SK-N-SH treated with all-trans-retinoic acid at 6 μM for 48 hours (cell line): ENCODE measurements at regions not wholly inside any gene's neighbourhood (a gene's known extent, or its start where the extent isn't known, plus 50 kb on each side); places are given as distances from the start of the nearest gene placed in this dataset.
A peak's percentile ranks its signal among the peaks of the same experiment; 100 is the strongest.

Source experiments
- ATAC-seq: fragments of 200-7000 bp; cut with Tn5 transposase; 3 replicates; pipeline ENCODE4 v1.9.1; 2020; ENCODE audit warnings: mild to moderate bottlenecking, moderate library complexity
- CREB5 ChIP-seq: fragments of 250-450 bp; sonication (Bioruptor Pico); IDR thresholded peaks from 2 replicates; pipeline ENCODE4 v1.5.1; 2020; ENCODE audit warnings: low read depth, mild to moderate bottlenecking, moderate library complexity
- CSRNP3 ChIP-seq: fragments of 250-450 bp; sonication (Bioruptor Pico); IDR thresholded peaks from 2 replicates; pipeline ENCODE4 v1.5.1; 2021; ENCODE audit warnings: mild to moderate bottlenecking, moderate library complexity
- GLIS3 ChIP-seq: fragments of 250-450 bp; sonication (Bioruptor Pico); IDR thresholded peaks from 2 replicates; pipeline ENCODE4 v1.5.0; 2020; ENCODE audit warnings: mild to moderate bottlenecking, moderate library complexity
- ISL1 ChIP-seq: fragments of 250-450 bp; sonication (Bioruptor Pico); IDR thresholded peaks from 2 replicates; pipeline ENCODE4 v2.1.2; 2022; ENCODE audit warnings: mild to moderate bottlenecking, moderate library complexity
- OSR1 ChIP-seq: fragments of 250-450 bp; sonication (Bioruptor Pico); IDR thresholded peaks from 2 replicates; pipeline ENCODE4 v1.8.0; 2022; ENCODE audit warnings: moderate library complexity, mild to moderate bottlenecking, inconsistent platforms
- POU6F1 ChIP-seq: fragments of 250-450 bp; sonication (Bioruptor Pico); IDR thresholded peaks from 2 replicates; pipeline ENCODE4 v1.8.0; 2021; ENCODE audit warnings: low read depth, mild to moderate bottlenecking, moderate library complexity, borderline replicate concordance
- PPARA ChIP-seq: fragments of 250-450 bp; sonication (Bioruptor Pico); IDR thresholded peaks from 2 replicates; pipeline ENCODE4 v1.5.0; 2020; ENCODE audit warnings: mild to moderate bottlenecking, borderline replicate concordance
- RARB ChIP-seq: fragments of 250-450 bp; sonication (Bioruptor Pico); IDR thresholded peaks from 2 replicates; pipeline ENCODE4 v1.8.0; 2021; ENCODE audit warnings: mild to moderate bottlenecking, moderate library complexity
- TCF4 ChIP-seq: fragments of 250-450 bp; sonication (Bioruptor Pico); IDR thresholded peaks from 2 replicates; pipeline ENCODE4 v1.8.0; 2021; ENCODE audit warnings: mild to moderate bottlenecking, moderate library complexity, borderline replicate concordance
- TOX ChIP-seq: fragments of 250-450 bp; sonication (Bioruptor Pico); IDR thresholded peaks from 2 replicates; pipeline ENCODE4 v1.8.0; 2021; ENCODE audit warnings: mild to moderate bottlenecking, moderate library complexity, borderline replicate concordance
- TSHZ2 ChIP-seq: fragments of 250-450 bp; sonication (Bioruptor Pico); IDR thresholded peaks from 2 replicates; pipeline ENCODE4 v1.5.0; 2020; ENCODE audit warnings: mild to moderate bottlenecking, moderate library complexity
- ZFP3 ChIP-seq: fragments of 250-450 bp; sonication (Bioruptor Pico); IDR thresholded peaks from 2 replicates; pipeline ENCODE4 v1.5.0; 2020; ENCODE audit warnings: mild to moderate bottlenecking, moderate library complexity
- ZFP30 ChIP-seq: fragments of 450-650 bp; formaldehyde crosslinking; IDR thresholded peaks from 2 replicates; pipeline ENCODE4 v1.5.0; 2022; ENCODE audit warnings: mild to moderate bottlenecking, moderate library complexity
- ZNF565 ChIP-seq: fragments of 450-650 bp; formaldehyde crosslinking; conservative IDR thresholded peaks from 2 replicates; pipeline ENCODE4 v1.5.0; 2020; ENCODE audit warnings: low read depth, mild to moderate bottlenecking, moderate library complexity
- ZNF70 ChIP-seq: fragments of 450-650 bp; formaldehyde crosslinking; IDR thresholded peaks from 2 replicates; pipeline ENCODE4 v1.5.0; 2020; ENCODE audit warnings: mild to moderate bottlenecking, moderate library complexity
- ZNF8 ChIP-seq: fragments of 450-650 bp; formaldehyde crosslinking; IDR thresholded peaks from 2 replicates; pipeline ENCODE4 v1.5.0; 2020; ENCODE audit warnings: mild to moderate bottlenecking, moderate library complexity
- TF ChIP-seq, protein P1 (sequence below): fragments of 250-450 bp; sonication (Bioruptor Pico); IDR thresholded peaks from 2 replicates; pipeline ENCODE4 v1.8.0; 2020; ENCODE audit warnings: mild to moderate bottlenecking, moderate library complexity, borderline replicate concordance

- TF ChIP-seq GLIS3 (CRISPR knock-in tag) (no peak), POU6F1 (CRISPR knock-in tag) (no peak), TOX (CRISPR knock-in tag) (no peak), ZNF70 (CRISPR knock-in tag) (no peak), CREB5 (CRISPR knock-in tag) (no peak), ZNF8 (CRISPR knock-in tag) (no peak), ZFP3 (CRISPR knock-in tag) (no peak), ZFP30 (CRISPR knock-in tag) (no peak)
- TF ChIP-seq, all 23 proteins: peak for 0
- ATAC-seq: no peak
Observed at GRCh38 chr2:13481201-13481600, 764.5 kb downstream of the TRIB2 start.

DNA sequence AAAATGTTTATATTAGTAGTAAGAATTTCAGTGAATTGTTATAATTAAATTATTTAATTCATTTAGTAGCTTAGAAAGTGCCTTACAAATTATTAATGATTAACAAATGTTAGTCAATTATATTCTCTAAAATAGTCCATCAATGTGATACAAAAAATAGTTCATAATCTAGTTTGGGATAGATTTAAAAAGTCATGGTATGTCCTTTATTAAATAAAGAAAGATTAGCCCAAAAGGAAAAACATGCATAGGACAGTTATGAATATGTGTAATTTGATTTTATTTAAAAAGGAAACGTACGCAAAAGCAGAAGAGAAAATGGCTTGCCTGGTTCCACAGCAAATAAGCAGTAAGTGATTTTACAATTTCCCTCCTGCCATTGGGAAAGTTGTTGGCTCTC lies 768.5 kb downstream of the TRIB2 start:
- no peak for TF ChIP-seq RARB (CRISPR knock-in tag)
- TF ChIP-seq POU6F1 (CRISPR knock-in tag): no peak
- no peak for TF ChIP-seq TCF4 (CRISPR knock-in tag)
- TF ChIP-seq ZFP30 (CRISPR knock-in tag): no peak
- TF ChIP-seq, protein P1, sequence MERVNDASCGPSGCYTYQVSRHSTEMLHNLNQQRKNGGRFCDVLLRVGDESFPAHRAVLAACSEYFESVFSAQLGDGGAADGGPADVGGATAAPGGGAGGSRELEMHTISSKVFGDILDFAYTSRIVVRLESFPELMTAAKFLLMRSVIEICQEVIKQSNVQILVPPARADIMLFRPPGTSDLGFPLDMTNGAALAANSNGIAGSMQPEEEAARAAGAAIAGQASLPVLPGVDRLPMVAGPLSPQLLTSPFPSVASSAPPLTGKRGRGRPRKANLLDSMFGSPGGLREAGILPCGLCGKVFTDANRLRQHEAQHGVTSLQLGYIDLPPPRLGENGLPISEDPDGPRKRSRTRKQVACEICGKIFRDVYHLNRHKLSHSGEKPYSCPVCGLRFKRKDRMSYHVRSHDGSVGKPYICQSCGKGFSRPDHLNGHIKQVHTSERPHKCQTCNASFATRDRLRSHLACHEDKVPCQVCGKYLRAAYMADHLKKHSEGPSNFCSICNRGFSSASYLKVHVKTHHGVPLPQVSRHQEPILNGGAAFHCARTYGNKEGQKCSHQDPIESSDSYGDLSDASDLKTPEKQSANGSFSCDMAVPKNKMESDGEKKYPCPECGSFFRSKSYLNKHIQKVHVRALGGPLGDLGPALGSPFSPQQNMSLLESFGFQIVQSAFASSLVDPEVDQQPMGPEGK: no peak
- TF ChIP-seq CSRNP3 (CRISPR knock-in tag): no peak
- no peak; the same call in 1 of the 2 replicates for TF ChIP-seq CREB5 (CRISPR knock-in tag)
- TF ChIP-seq ZNF8 (CRISPR knock-in tag): peak; percentile 57
- TF ChIP-seq TSHZ2: no peak
- TF ChIP-seq TOX (CRISPR knock-in tag): no peak
- peak; percentile 50 for TF ChIP-seq ISL1 (CRISPR knock-in tag)
- TF ChIP-seq ZNF70 (CRISPR knock-in tag): no peak
- TF ChIP-seq PPARA: no peak
- TF ChIP-seq ZNF565 (CRISPR knock-in tag): no peak
- ATAC-seq: no peak

DNA sequence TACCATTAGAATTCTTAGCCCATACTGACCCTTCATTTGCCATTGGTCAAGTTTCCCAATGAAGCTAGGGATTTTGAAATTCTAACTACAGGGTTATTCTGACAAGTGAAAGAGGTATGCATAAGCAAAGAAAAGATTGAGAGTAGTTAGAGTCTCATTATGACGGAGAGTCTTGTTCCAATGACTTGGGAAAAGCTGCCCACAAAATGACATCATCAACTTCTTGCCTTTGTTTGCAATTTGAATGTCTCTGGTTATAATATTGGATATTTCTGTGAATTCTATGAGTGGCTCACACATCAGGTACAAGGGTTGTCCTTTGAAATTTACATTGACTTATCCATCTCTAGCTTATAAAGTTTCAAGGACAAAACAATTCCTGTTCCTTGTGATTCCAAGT lies 772.2 kb downstream of the TRIB2 start:
- ATAC-seq: no peak
- no peak for TF ChIP-seq ZNF8 (CRISPR knock-in tag)
- TF ChIP-seq ISL1 (CRISPR knock-in tag): no peak
- TF ChIP-seq GLIS3 (CRISPR knock-in tag): no peak
- no peak for TF ChIP-seq CSRNP3 (CRISPR knock-in tag)
- no peak for TF ChIP-seq CREB5 (CRISPR knock-in tag)
- no peak for TF ChIP-seq OSR1 (CRISPR knock-in tag)
- TF ChIP-seq, protein P1: no peak
